ENCODE measurements at regions not wholly inside any gene's neighbourhood (a gene's known extent, or its start where the extent isn't known, plus 50 kb on each side); places are given as distances from the start of the nearest gene placed in this dataset.
"Not testable (repeated sequence)": the region's sequence is repeated elsewhere in the genome, so short reads cannot be mapped to it uniquely, and the experiment has no call there.

- not testable (repeated sequence) for TF ChIP-seq CTCF (conservative IDR thresholded peaks at IDR 0.05; ENCODE audit: low read length); EZH2phosphoT487 (IDR thresholded peaks at IDR 0.05; ENCODE audit: borderline replicate concordance, low read depth, low read length)
These were observed 85.3 kb downstream of the SPATA31A6 start for GRCh38 chr9:42268729-42269128.

Measured in OCI-LY7 (cell line).